DND-41 (cell line): ENCODE measurements at regions not wholly inside any gene's neighbourhood (a gene's known extent, or its start where the extent isn't known, plus 50 kb on each side); places are given as distances from the start of the nearest gene placed in this dataset.

Experiments
- ATAC-seq: fragments of 200-7000 bp; cut with Tn5 transposase; 3 replicates; pipeline ENCODE4 v1.9.1; 2021; ENCODE audit warnings: low read depth; ENCODE audit not compliant: insufficient read depth
- DNase-seq: peaks from one replicate; pipeline ENCODE4 v3.0.0-alpha.2; 2020
- H2AFZ ChIP-seq: 2 replicates; pipeline ENCODE4 v1.6.0; 2012; ENCODE audit warnings: low read depth, low read length
- H3K27ac ChIP-seq: 2 replicates; pipeline ENCODE4 v1.5.1; 2012; ENCODE audit warnings: low read length, inconsistent platforms
- H3K27me3 ChIP-seq: fragments of 200-600 bp; sonication (generic); 2 replicates; pipeline ENCODE4 v1.6.0; 2012; ENCODE audit warnings: low read length, mild to moderate bottlenecking, inconsistent platforms; ENCODE audit not compliant: insufficient read depth, poor library complexity
- H3K36me3 ChIP-seq: 2 replicates; pipeline ENCODE4 v1.5.1; 2012; ENCODE audit warnings: low read length, inconsistent platforms; ENCODE audit not compliant: insufficient read depth
- H3K4me1 ChIP-seq: 2 replicates; pipeline ENCODE4 v1.5.1; 2012; ENCODE audit warnings: mild to moderate bottlenecking, low read length; ENCODE audit not compliant: insufficient read depth
- H3K4me2 ChIP-seq: 2 replicates; pipeline ENCODE4 v1.6.0; 2012; ENCODE audit warnings: mild to moderate bottlenecking, moderate library complexity, low read length, inconsistent platforms; ENCODE audit not compliant: insufficient read depth
- H3K4me3 ChIP-seq, 2 experiments: fragments of 200-600 bp in 1 of 2; shearing (Covaris generic) in 1 of 2; 2 replicates each; pipeline ENCODE4 v1.5.1; 2012 to 2016; ENCODE audit warnings: inconsistent platforms in 2 of 2, low read length in 2 of 2, mild to moderate bottlenecking in 2 of 2, low read depth in 1 of 2, moderate library complexity in 1 of 2
- H3K79me2 ChIP-seq: 2 replicates; pipeline ENCODE4 v1.6.0; 2012; ENCODE audit warnings: low read length, inconsistent platforms; ENCODE audit not compliant: insufficient read depth
- H3K9ac ChIP-seq: 2 replicates; pipeline ENCODE4 v1.6.0; 2012; ENCODE audit warnings: low read depth, mild to moderate bottlenecking, inconsistent platforms, low read length, moderate library complexity
- H3K9me3 ChIP-seq: 2 replicates; pipeline ENCODE4 v1.5.1; 2012; ENCODE audit warnings: low read length, moderate library complexity, mild to moderate bottlenecking, inconsistent platforms; ENCODE audit not compliant: insufficient read depth, severe bottlenecking
- H4K20me1 ChIP-seq: 2 replicates; pipeline ENCODE4 v1.6.0; 2012; ENCODE audit warnings: low read length; ENCODE audit not compliant: insufficient read depth
- EZH2 ChIP-seq: IDR thresholded peaks from 3 replicates; pipeline ENCODE4 v1.6.1; 2012; ENCODE audit warnings: borderline replicate concordance, low read depth, mild to moderate bottlenecking, moderate library complexity, low read length, inconsistent platforms; ENCODE audit not compliant: severe bottlenecking
- TF ChIP-seq, protein P1 (sequence below): IDR thresholded peaks from 2 replicates; pipeline ENCODE4 v1.5.1; 2012; ENCODE audit warnings: borderline replicate concordance, low read length, moderate library complexity, mild to moderate bottlenecking; ENCODE audit not compliant: poor library complexity, severe bottlenecking; ENCODE audit errors: extremely low read depth

DNA sequence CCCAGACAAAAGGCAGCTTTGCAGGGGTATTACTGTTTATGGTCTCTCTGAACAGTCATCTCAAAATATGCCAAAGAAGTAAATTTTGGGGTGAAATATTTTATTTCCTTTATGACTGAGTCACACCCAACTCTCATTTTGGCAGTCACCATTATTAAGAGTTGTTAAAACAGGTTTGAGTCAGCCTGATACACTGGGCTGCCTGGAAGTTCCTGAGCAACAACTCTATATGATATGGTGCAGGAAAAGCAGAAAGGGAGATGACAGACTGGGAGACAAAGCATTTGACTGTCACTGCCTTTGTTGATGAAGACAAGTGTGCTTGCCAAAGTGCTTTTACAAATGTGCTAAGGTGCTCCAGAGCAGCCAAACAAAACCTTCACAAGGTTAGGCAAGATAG is 1263.5 kb downstream of the PCDH7 start:
- no peak for DNase-seq
- Histone ChIP-seq H3K4me1 (no peaks in the 10 kb centered on the region), H3K79me2 (no peaks in the 10 kb centered on the region), H4K20me1 (no peaks in the 10 kb centered on the region), H3K36me3 (no peaks in the 10 kb centered on the region), H3K4me3 (no peak overlapping the region), H3K27ac (no peak overlapping the region), H2AFZ (no peak overlapping the region), H3K9ac (no peak overlapping the region), H3K27me3 (no peaks in the 10 kb centered on the region), H3K9me3 (no peaks in the 10 kb centered on the region), H3K4me2 (no peak overlapping the region)
- no peak for ATAC-seq
- TF ChIP-seq EZH2 = no peak
- TF ChIP-seq, protein P1, sequence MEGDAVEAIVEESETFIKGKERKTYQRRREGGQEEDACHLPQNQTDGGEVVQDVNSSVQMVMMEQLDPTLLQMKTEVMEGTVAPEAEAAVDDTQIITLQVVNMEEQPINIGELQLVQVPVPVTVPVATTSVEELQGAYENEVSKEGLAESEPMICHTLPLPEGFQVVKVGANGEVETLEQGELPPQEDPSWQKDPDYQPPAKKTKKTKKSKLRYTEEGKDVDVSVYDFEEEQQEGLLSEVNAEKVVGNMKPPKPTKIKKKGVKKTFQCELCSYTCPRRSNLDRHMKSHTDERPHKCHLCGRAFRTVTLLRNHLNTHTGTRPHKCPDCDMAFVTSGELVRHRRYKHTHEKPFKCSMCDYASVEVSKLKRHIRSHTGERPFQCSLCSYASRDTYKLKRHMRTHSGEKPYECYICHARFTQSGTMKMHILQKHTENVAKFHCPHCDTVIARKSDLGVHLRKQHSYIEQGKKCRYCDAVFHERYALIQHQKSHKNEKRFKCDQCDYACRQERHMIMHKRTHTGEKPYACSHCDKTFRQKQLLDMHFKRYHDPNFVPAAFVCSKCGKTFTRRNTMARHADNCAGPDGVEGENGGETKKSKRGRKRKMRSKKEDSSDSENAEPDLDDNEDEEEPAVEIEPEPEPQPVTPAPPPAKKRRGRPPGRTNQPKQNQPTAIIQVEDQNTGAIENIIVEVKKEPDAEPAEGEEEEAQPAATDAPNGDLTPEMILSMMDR = no peak

DNA sequence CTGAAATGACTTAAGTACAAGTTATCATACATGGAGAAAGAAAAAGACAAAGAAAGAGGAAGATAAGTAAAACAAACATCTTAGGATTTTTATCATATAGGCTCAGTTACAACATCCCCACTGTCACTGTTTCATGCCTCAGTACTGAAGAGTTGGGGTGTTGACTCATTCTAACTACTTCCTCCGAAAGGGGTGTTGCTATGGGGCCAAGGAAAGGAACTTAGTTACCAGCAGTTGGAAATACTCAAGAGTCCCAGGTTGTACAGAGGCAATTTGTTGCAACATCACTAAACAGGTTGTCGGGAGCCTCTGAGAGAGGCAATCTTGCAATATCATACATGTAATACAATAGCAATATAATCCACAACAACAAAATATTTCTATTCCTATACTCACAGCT is 1264.7 kb downstream of the PCDH7 start:
- ATAC-seq = no peak

DNA sequence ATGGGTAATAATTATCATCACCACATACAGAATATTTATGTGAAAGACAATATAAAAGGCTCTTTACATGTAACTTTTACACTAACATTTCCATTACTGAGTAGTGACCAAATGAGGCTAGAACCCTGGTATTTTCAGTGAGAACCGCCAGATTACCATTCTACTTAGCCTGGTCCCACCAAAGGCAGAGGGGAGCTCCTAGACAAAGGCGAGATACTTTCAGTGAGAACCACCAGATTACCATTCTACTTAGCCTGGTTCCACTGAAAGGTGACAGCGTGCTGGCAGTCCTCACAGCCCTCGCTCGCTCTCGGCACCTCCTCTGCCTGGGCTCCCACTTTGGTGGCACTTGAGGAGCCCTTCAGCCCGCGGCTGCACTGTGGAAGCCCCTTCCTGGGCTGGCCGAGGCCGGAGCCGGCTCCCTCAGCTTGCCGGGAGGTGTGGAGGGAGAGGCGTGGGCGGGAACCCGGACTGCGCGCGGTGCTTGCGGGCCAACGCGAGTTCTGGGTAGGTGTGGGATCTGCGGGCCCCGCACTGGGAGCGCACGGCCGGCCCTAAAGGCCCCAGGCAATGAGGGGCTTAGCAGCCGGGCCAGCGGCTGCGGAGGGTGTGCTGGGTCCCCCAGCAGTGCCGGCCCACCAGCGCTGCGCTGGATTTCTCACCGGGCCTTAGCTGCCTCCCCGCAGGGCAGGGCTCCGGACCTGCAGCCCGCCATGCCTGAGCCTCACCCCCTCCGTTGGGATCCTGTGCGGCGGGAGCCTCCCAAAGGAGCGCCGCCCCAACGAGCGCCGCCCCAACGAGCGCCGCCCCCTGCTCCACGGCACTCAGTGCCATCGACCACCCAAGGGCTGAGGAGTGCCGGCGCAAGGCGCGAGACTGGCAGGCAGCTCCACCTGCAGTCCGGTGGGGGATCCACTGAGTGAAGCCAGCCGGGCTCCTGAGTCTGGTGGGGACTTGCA is 1276.1 kb downstream of the PCDH7 start:
- ATAC-seq = no peak

More for the DNA sequence above, 1264.7 kb downstream of the PCDH7 start:
- no peaks in the 10 kb centered on the region for H3K27me3 ChIP-seq
- no peaks in the 10 kb centered on the region for H3K79me2 ChIP-seq
- no peak for TF ChIP-seq EZH2
- DNase-seq = no peak
- no peaks in the 10 kb centered on the region for H3K4me1 ChIP-seq
- H3K27ac ChIP-seq = no peak overlapping the region
- no peak overlapping the region for H3K9ac ChIP-seq
- H3K4me3 ChIP-seq = no peak overlapping the region
- no peaks in the 10 kb centered on the region for H3K36me3 ChIP-seq
- H3K9me3 ChIP-seq = no peaks in the 10 kb centered on the region
- no peak overlapping the region for H2AFZ ChIP-seq
- no peaks in the 10 kb centered on the region for H4K20me1 ChIP-seq
- no peak overlapping the region for H3K4me2 ChIP-seq

DNA sequence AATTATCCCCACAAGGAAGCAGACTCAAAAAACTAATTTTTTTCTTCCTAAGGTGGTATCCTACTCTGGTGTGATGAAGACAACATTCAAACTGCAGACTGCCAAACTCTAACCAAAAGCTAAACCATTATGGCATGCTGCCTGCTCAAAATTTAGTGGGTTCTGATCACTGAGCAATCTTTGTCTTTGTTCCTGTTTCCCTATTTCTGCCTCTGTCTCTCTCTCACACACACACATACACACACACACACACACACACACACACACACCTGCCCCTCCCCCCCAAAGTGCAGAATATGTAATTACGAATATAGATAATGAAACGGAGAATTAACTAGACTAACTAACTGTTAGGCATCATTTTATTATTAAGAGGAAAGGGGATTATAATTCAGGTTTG is 1278.6 kb downstream of the PCDH7 start:
- Histone ChIP-seq H3K4me3 (no peak overlapping the region), H3K79me2 (no peaks in the 10 kb centered on the region), H3K36me3 (no peaks in the 10 kb centered on the region), H4K20me1 (no peaks in the 10 kb centered on the region), H2AFZ (no peak overlapping the region), H3K4me2 (no peak overlapping the region), H3K9ac (no peak overlapping the region), H3K9me3 (no peaks in the 10 kb centered on the region), H3K4me1 (no peaks in the 10 kb centered on the region), H3K27me3 (no peaks in the 10 kb centered on the region), H3K27ac (no peak overlapping the region)
- TF ChIP-seq EZH2 = no peak
- TF ChIP-seq, protein P1 = no peak
- ATAC-seq (no peak), DNase-seq (no peak)

More for the DNA sequence above, 1276.1 kb downstream of the PCDH7 start:
- H3K4me3 ChIP-seq = no peak overlapping the region
- no peaks in the 10 kb centered on the region for H3K79me2 ChIP-seq
- H3K36me3 ChIP-seq = no peaks in the 10 kb centered on the region
- no peak for DNase-seq
- no peak overlapping the region for H3K27ac ChIP-seq
- no peak for TF ChIP-seq EZH2
- TF ChIP-seq, protein P1 = no peak
- H3K4me2 ChIP-seq = no peak overlapping the region
- H3K9ac ChIP-seq = no peak overlapping the region
- no peaks in the 10 kb centered on the region for H3K9me3 ChIP-seq
- no peaks in the 10 kb centered on the region for H4K20me1 ChIP-seq
- no peaks in the 10 kb centered on the region for H3K4me1 ChIP-seq
- H2AFZ ChIP-seq = no peak overlapping the region
- H3K27me3 ChIP-seq = no peaks in the 10 kb centered on the region
